Heart right ventricle (tissue), 16 donors: ENCODE measurements at regions not wholly inside any gene's neighbourhood (a gene's known extent, or its start where the extent isn't known, plus 50 kb on each side); places are given as distances from the start of the nearest gene placed in this dataset.
"Not testable (repeated sequence)": the region's sequence is repeated elsewhere in the genome, so short reads cannot be mapped to it uniquely, and the experiment has no call there.

ENCODE experiments used
- ATAC-seq, 8 donors: fragments of 200-7000 bp; cut with Tn5 transposase; one replicate each; pipeline ENCODE4 v1.9.1; 2020; ENCODE audit warnings: mild to moderate bottlenecking in 8 of 8, moderate library complexity in 8 of 8, moderate number of reproducible peaks in 1 of 8
- DNase-seq, 2 donors: peaks; one replicate each; pipeline ENCODE4 v3.0.0-alpha.2; 2020
- H3K27ac ChIP-seq, 10 donors: fragments of 200-600 bp; sonication (generic) in 2 of 10; one replicate each; pipeline versions ENCODE4 v1.5.0 to v1.8.0; 2020 to 2022; ENCODE audit warnings: mild to moderate bottlenecking in 3 of 10
- H3K27me3 ChIP-seq, 7 donors: fragments of 200-600 bp; one replicate each; pipeline ENCODE4 v1.8.0; 2021 to 2022; ENCODE audit warnings: mild to moderate bottlenecking in 2 of 7
- H3K36me3 ChIP-seq, 9 donors: fragments of 200-600 bp; sonication (generic) in 1 of 9; one replicate each; pipeline versions ENCODE4 v1.5.0 to v1.8.0; 2020 to 2022; ENCODE audit warnings: mild to moderate bottlenecking in 2 of 9
- H3K4me1 ChIP-seq, 9 donors: fragments of 200-600 bp; sonication (generic) in 1 of 9; one replicate each; pipeline versions ENCODE4 v1.5.0 to v1.8.0; 2020 to 2022; ENCODE audit warnings: mild to moderate bottlenecking in 4 of 9
- H3K4me3 ChIP-seq, 10 donors: fragments of 200-600 bp; sonication (generic) in 2 of 10; one replicate each; pipeline versions ENCODE4 v1.5.0 to v1.8.0; 2020 to 2022; ENCODE audit warnings: mild to moderate bottlenecking in 7 of 10, moderate library complexity in 2 of 10
- H3K9me3 ChIP-seq, 11 donors: fragments of 200-600 bp in 10 of 11; sonication (generic) in 2 of 11; one replicate each; pipeline versions ENCODE4 v1.5.0 to v1.8.0; 2013 to 2022; ENCODE audit warnings: mild to moderate bottlenecking in 2 of 11, control low read depth in 1 of 11, moderate library complexity in 1 of 11
- CTCF ChIP-seq, 9 donors: fragments of 200-600 bp; sonication (generic) in 2 of 9; IDR thresholded peaks; one replicate each; pipeline versions ENCODE4 v1.5.0 to v1.8.0; 2021 to 2022; ENCODE audit warnings: antibody characterized with exemption in 9 of 9, mild to moderate bottlenecking in 5 of 9, moderate library complexity in 1 of 9
- WGBS, 2 donors: extraction: QIAGEN DNeasy Blood & Tissue Kit; methylation state at CpG; one replicate each; pipeline ENCODE4 v1.1.7; 2013; ENCODE audit warnings: inconsistent platforms in 1 of 2; 5-methylcytosine and 5-hydroxymethylcytosine counted together
- intact Hi-C, 10 donors: fragments of 100-400 bp; cut with DNase I; formaldehyde crosslinking; loops; one replicate each; pipeline versions ENCODE4 v1.11.1 to v1.14.2; 2022
- donor health status: Arrhythmogenic right ventricular cardiomyopathy.
- donor health status: ischemic (EF 13 %, LVEDD 7.1; RV severe dilation, severe dysfunction).
- donor health status: healthy with polysubstance abuse.
- donor health status: DM: no; HTN: yes; CAD: no.
- donor health status: DM: no; HTN: no; CAD: no.
- donor health status: ischemic (EF 25% LVEDD 6.9; RV normal size, moderate dysfunction).
- donor health status: ischemic (EF 25% LVEDD 5.7; RV mildly dilated, moderate dysfunction).
- donor health status: healthy.
- donor health status: DM: yes; HTN: yes; CAD: no.
- donor health status: Ischemic cardiomyopathy.
- donor health status: ischemic (EF 35%, LVEDD 5.7; RV mildly dilated, moderate dysfunction).
- donor health status: nonischemic (EF 11% LVEDD 7.7; RV severe dilation, severe dysfunction).
- donor health status: DM: yes; HTN: yes; CAD: no.
- donor health status: PGD.
- donor health status: ischemic (EF 29% LVEDD 5.4; RV normal size, mild dysfunction).
- donor health status: nonischemic (EF 23%, LVEDD 6.1; RV moderate dilation, normal function).

GRCh38 chr9:104322596-104322995 lies 181.5 kb upstream of the OR13F1 start:
- ATAC-seq (no peak), DNase-seq (no peak)
- TF ChIP-seq CTCF (IDR thresholded peaks at IDR 0.05) = no peak
- intact Hi-C loops = no loop called here
- H3K36me3 ChIP-seq = no peaks in the 10 kb centered on the region
- 93 to 94% methylated on average over 3 of the region's 3 CpGs for WGBS, 2 donors
- H3K4me1 ChIP-seq = no peaks in the 10 kb centered on the region
- H3K27me3 ChIP-seq = no peaks in the 10 kb centered on the region
- no peak overlapping the region for H3K4me3 ChIP-seq
- H3K27ac ChIP-seq = no peak overlapping the region
- no peaks in the 10 kb centered on the region for H3K9me3 ChIP-seq

- ATAC-seq, H3K4me1 ChIP-seq, H3K4me3 ChIP-seq, DNase-seq, H3K9me3 ChIP-seq, H3K27ac ChIP-seq, intact Hi-C loops, H3K36me3 ChIP-seq, H3K27me3 ChIP-seq: not testable (repeated sequence)
- 91 to 92% methylated on average over 2 of the region's 2 CpGs for WGBS, 2 donors
Observed at GRCh38 chr9:104323967-104324694, 179.9 kb upstream of the OR13F1 start.

GRCh38 chr9:104326912-104327311 lies 177.2 kb upstream of the OR13F1 start:
- WGBS, 2 donors = 67 to 72% methylated on average over 2 of the region's 2 CpGs
- intact Hi-C loops = no loop called here
- Histone ChIP-seq H3K27ac (no peak overlapping the region), H3K9me3 (peaks cover 0 to 7% (median 0%) of the 10 kb centered on the region in 11 donors), H3K36me3 (no peaks in the 10 kb centered on the region), H3K4me1 (no peaks in the 10 kb centered on the region), H3K27me3 (no peaks in the 10 kb centered on the region), H3K4me3 (no peak overlapping the region)
- no peak for TF ChIP-seq CTCF (IDR thresholded peaks at IDR 0.05)
- ATAC-seq = no peak
- no peak for DNase-seq

GRCh38 chr9:104329245-104329644 lies 174.8 kb upstream of the OR13F1 start:
- Histone ChIP-seq H3K4me1 (no peaks in the 10 kb centered on the region), H3K4me3 (no peak overlapping the region), H3K27ac (no peak overlapping the region), H3K9me3 (peaks cover 0 to 10% (median 0%) of the 10 kb centered on the region in 11 donors), H3K36me3 (no peaks in the 10 kb centered on the region), H3K27me3 (no peaks in the 10 kb centered on the region)
- DNase-seq (no peak), ATAC-seq (no peak)
- TF ChIP-seq CTCF (IDR thresholded peaks at IDR 0.05) = no peak
- WGBS, 2 donors = 92 to 93% methylated on average over 18 of the region's 18 CpGs
- intact Hi-C loops = no loop called here

- intact Hi-C loops = loop anchor here in 1 of 10 donors (10.0 kb wide), 1 partner anchor 1086 kb away; no protein-coding TSS in a partner anchor
- DNase-seq = no peak
Observed at GRCh38 chr9:104330841-104331240, 173.2 kb upstream of the OR13F1 start.

More at GRCh38 chr9:104330841-104331240, 173.2 kb upstream of the OR13F1 start:
- Histone ChIP-seq H3K27ac (no peak overlapping the region), H3K9me3 (peaks cover 0 to 14% (median 0%) of the 10 kb centered on the region in 11 donors), H3K4me3 (no peak overlapping the region), H3K36me3 (no peaks in the 10 kb centered on the region), H3K4me1 (no peaks in the 10 kb centered on the region), H3K27me3 (no peaks in the 10 kb centered on the region)
- ATAC-seq = no peak
- WGBS, 2 donors = 80 to 81% methylated on average over 3 of the region's 3 CpGs
- no peak for TF ChIP-seq CTCF (IDR thresholded peaks at IDR 0.05)
